Endothelial cell (in vitro differentiated cells): ENCODE measurements at regions not wholly inside any gene's neighbourhood (a gene's known extent, or its start where the extent isn't known, plus 50 kb on each side); places are given as distances from the start of the nearest gene placed in this dataset.

Source experiments
- DNase-seq: peaks from one replicate; pipeline ENCODE4 v3.0.0; 2021; ENCODE audit warnings: low spot score
- H3K27ac Mint-ChIP-seq: one replicate; pipeline ENCODE4 v1.8.0; 2021; ENCODE audit warnings: mixed read lengths, inconsistent platforms; ENCODE audit not compliant: unreplicated experiment
- H3K27me3 Mint-ChIP-seq: one replicate; pipeline ENCODE4 v1.8.0; 2021; ENCODE audit warnings: mild to moderate bottlenecking, moderate library complexity, mixed read lengths, inconsistent platforms; ENCODE audit not compliant: unreplicated experiment
- H3K36me3 Mint-ChIP-seq: one replicate; pipeline ENCODE4 v1.8.0; 2021; ENCODE audit warnings: mild to moderate bottlenecking, low read depth, mixed read lengths, inconsistent platforms; ENCODE audit not compliant: unreplicated experiment
- H3K4me1 Mint-ChIP-seq: one replicate; pipeline ENCODE4 v1.8.0; 2021; ENCODE audit warnings: mild to moderate bottlenecking, mixed read lengths, inconsistent platforms; ENCODE audit not compliant: unreplicated experiment
- H3K4me3 Mint-ChIP-seq: one replicate; pipeline ENCODE4 v1.8.0; 2021; ENCODE audit warnings: mild to moderate bottlenecking, mixed read lengths, inconsistent platforms; ENCODE audit not compliant: unreplicated experiment
- H3K9me3 Mint-ChIP-seq: one replicate; pipeline ENCODE4 v1.8.0; 2021; ENCODE audit warnings: mixed read lengths, inconsistent platforms; ENCODE audit not compliant: unreplicated experiment
- TF ChIP-seq, protein P1 (sequence below): fragments of 200-600 bp; sonication (generic); IDR thresholded peaks from one replicate; pipeline ENCODE4 v1.5.0; 2021; ENCODE audit warnings: antibody characterized with exemption; ENCODE audit not compliant: unreplicated experiment

DNA sequence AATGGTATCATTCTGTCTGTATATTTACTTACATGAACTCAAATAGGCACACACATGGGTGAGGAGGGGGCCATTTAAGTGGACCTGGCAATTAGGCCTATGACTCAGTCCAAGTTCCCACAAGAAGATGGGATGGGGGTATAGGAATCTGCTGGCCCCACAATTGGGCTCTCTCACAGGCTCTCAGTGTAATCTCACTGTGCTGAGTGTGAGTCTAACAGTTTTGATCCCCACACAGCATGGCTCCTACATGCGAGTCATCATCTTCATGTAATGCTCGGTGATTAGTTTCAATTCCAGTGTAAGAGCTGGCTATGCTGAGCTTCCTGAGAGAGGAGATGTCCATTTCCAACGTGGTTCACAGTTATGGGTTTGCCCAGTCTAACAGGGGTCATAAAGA is 114.0 kb downstream of the GATA6 start:
- Mint-ChIP-seq H3K4me1 (peaks cover 14% of the 10 kb centered on the region), H3K9me3 (no peaks in the 10 kb centered on the region), H3K27ac (no peak overlapping the region), H3K4me3 (no peak overlapping the region), H3K36me3 (peaks cover 3% of the 10 kb centered on the region), H3K27me3 (peaks cover 3% of the 10 kb centered on the region)
- TF ChIP-seq, protein P1, sequence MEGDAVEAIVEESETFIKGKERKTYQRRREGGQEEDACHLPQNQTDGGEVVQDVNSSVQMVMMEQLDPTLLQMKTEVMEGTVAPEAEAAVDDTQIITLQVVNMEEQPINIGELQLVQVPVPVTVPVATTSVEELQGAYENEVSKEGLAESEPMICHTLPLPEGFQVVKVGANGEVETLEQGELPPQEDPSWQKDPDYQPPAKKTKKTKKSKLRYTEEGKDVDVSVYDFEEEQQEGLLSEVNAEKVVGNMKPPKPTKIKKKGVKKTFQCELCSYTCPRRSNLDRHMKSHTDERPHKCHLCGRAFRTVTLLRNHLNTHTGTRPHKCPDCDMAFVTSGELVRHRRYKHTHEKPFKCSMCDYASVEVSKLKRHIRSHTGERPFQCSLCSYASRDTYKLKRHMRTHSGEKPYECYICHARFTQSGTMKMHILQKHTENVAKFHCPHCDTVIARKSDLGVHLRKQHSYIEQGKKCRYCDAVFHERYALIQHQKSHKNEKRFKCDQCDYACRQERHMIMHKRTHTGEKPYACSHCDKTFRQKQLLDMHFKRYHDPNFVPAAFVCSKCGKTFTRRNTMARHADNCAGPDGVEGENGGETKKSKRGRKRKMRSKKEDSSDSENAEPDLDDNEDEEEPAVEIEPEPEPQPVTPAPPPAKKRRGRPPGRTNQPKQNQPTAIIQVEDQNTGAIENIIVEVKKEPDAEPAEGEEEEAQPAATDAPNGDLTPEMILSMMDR: no peak
- no peak for DNase-seq

DNA sequence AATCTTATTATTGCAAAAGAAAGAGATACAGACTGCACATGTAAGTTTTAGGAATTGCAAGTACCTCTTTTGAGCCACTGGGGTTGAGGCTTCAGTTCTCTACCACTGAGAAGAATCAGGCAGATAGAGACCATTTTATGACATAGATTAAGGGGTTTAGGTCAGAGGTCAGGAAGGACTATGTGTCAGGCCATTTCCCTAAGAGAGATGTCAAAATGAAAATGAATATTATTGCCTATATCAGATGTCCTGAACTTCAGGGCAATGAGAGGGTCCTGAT is 113.7 kb downstream of the GATA6 start:
- Mint-ChIP-seq H3K27ac (no peak overlapping the region), H3K9me3 (no peaks in the 10 kb centered on the region), H3K4me3 (no peak overlapping the region), H3K4me1 (peaks cover 14% of the 10 kb centered on the region), H3K36me3 (peaks cover 3% of the 10 kb centered on the region), H3K27me3 (peaks cover 3% of the 10 kb centered on the region)
- DNase-seq: no peak
- TF ChIP-seq, protein P1: no peak

DNA sequence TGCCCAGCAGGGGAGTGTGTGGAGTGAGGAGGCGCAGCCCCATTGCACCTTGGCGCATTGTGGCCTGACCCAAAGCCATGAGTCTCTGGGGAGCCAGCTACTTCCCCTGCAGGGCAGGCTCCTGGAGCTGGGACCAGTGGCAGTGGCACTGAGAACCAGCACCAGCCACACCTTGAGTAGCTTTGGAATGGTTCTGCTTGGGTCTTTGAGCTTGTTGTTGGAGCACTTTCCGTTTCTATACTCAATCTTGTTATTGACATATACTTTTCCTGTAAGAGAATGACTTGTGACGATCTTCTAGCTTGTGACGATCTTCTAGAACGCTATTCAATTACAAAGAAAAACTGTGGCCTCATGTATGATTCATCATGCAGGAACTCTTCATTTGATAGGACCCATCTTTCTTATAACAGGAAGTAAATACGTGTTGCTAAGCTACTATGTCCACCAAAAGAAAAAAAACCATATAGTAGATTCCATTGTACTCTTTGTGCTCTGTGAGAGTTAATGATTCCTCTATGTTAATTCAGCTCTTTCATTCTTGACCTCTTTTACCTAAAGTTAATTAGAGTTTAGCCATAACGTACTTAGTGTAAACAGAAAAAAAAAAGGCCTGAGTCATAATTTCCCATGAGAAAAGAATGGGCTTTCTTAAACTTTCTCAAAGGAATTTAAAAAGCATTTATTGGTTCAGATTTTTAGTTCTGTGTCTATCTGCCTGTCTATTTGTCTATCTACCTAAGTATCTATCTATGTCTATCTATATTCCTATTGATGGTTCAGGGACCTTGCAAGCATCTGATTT is 113.1 kb downstream of the GATA6 start:
- TF ChIP-seq, protein P1: no peak
- Mint-ChIP-seq H3K4me1 (peaks cover 14% of the 10 kb centered on the region), H3K4me3 (no peak overlapping the region), H3K36me3 (peaks cover 3% of the 10 kb centered on the region), H3K9me3 (no peaks in the 10 kb centered on the region), H3K27me3 (peaks cover 3% of the 10 kb centered on the region), H3K27ac (peak overlapping the region; percentile 81)
- DNase-seq: no peak

DNA sequence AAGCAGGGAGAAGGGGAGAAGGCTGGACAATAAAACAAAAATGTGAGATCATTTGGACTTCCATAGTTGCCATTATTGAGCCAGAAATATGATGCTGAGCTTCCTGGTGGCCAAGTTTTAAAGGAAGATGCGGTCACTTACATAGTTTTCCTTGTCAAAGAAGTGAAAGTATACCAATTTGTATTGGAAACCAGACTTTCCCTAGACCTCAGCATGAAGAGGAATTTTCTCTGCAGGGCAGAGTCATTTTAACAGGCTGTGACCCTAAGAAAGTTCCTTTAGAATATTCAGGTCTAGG is 111.0 kb downstream of the GATA6 start:
- Mint-ChIP-seq H3K36me3 (peaks cover 7% of the 10 kb centered on the region), H3K27me3 (peaks cover 5% of the 10 kb centered on the region), H3K4me1 (peaks cover 23% of the 10 kb centered on the region), H3K9me3 (no peaks in the 10 kb centered on the region), H3K4me3 (no peak overlapping the region), H3K27ac (no peak overlapping the region)
- DNase-seq: no peak
- TF ChIP-seq, protein P1: no peak

DNA sequence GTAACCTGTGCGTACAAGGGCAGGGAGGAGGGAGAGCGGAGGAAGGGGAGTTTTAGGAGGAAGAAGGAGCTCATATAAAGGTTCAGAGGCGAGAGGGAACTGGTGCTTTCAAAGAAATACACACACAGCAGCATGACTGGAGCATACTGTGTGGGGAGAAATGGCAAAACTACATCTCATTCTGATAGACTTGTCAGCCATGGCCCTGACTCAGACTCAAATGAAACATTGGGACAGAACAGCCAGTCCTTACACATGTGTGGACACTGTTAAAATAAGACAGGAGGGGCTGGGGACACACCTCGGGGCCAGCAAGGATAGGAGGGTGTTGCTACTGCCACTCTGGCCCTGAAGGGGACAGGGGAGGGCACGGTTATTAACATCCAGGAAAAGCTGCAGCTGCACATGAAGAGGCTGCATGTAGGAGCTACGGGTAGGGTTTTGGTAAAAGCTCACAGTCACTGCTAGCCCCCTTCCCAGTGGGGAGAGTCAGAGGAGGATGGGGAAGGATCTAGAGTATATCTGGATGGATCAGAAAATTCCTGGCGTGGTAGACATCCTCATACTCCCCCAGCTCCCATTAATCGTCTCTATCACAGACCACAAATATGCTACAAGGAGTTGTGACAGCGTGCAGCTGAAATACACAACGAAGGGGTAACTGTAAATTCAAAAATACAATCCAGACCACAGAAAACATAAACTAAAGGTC is 110.5 kb downstream of the GATA6 start:
- H3K27ac Mint-ChIP-seq: no peak overlapping the region
- peaks cover 7% of the 10 kb centered on the region for H3K36me3 Mint-ChIP-seq
- no peak for DNase-seq
- no peaks in the 10 kb centered on the region for H3K9me3 Mint-ChIP-seq
- peaks cover 25% of the 10 kb centered on the region for H3K4me1 Mint-ChIP-seq
- H3K27me3 Mint-ChIP-seq: peaks cover 5% of the 10 kb centered on the region
- H3K4me3 Mint-ChIP-seq: no peak overlapping the region
- TF ChIP-seq, protein P1: no peak
